A549 (cell line): ENCODE measurements at regions not wholly inside any gene's neighbourhood (a gene's known extent, or its start where the extent isn't known, plus 50 kb on each side); places are given as distances from the start of the nearest gene placed in this dataset.

Experiments used
- ATAC-seq, 2 experiments: fragments of 200-7000 bp in 1 of 2; fragments of >200 bp in 1 of 2; cut with Nextera tagmentation in 1 of 2; cut with Tn5 transposase in 1 of 2; 3 replicates each; pipeline versions ENCODE4 v1.8.0 to v1.9.1; 2018 to 2020; ENCODE audit warnings: mild to moderate bottlenecking in 1 of 2, moderate library complexity in 1 of 2
- CTCF ChIA-PET: fragments of 300-600 bp; sonication (Branson Sonifier 250); formaldehyde crosslinking; extraction: SDS; loops from one replicate; lab custom pipeline; 2021; ENCODE audit warnings: antibody characterized with exemption, inconsistent platforms; lab: Yijun Ruan, JAX
- POLR2A ChIA-PET: fragments of 350-600 bp; formaldehyde crosslinking; extraction: SDS; loops from one replicate; lab custom pipeline; 2021; ENCODE audit warnings: antibody characterized with exemption, inconsistent platforms; lab: Yijun Ruan, JAX
- DNase-seq, 2 experiments: peaks; one replicate each; pipeline versions ENCODE4 v3.0.0 to v3.0.0-alpha.2; 2011 to 2016; ENCODE audit warnings: low read depth in 1 of 2, low spot score in 1 of 2
- FAIRE-seq: peaks from 2 replicates; lab custom pipeline; 2011; peaks lifted over from hg19 to GRCh38; lab: Jason Lieb, UNC
- H3K27ac ChIP-seq, 2 experiments: fragments of >200 bp; sonication (Bioruptor Twin); formaldehyde crosslinking; 3 replicates each; pipeline ENCODE4 v1.5.1; 2016 to 2017
- H3K4me1 ChIP-seq: fragments of >200 bp; sonication (Bioruptor Twin); formaldehyde crosslinking; 3 replicates; pipeline ENCODE4 v1.6.1; 2016
- H3K4me2 ChIP-seq: fragments of >200 bp; sonication (Bioruptor Twin); formaldehyde crosslinking; 3 replicates; pipeline ENCODE4 v1.6.1; 2016
- H3K4me3 ChIP-seq: fragments of >200 bp; sonication (Bioruptor Twin); formaldehyde crosslinking; 3 replicates; pipeline ENCODE4 v1.5.1; 2016
- H3K9me3 ChIP-seq: fragments of >200 bp; sonication (Bioruptor Twin); formaldehyde crosslinking; 3 replicates; pipeline ENCODE4 v1.6.1; 2016
- BCL3 ChIP-seq: fragments of >200 bp; sonication (Bioruptor Twin); formaldehyde crosslinking; IDR thresholded peaks from 3 replicates; pipeline ENCODE4 v1.6.1; 2016
- BHLHE40 ChIP-seq: IDR thresholded peaks from 2 replicates; pipeline ENCODE4 v1.6.1; 2012; ENCODE audit warnings: low read depth, low read length, inconsistent platforms
- CEBPB ChIP-seq, 2 experiments: fragments of >200 bp in 1 of 2; sonication (Bioruptor Twin) in 1 of 2; formaldehyde crosslinking in 1 of 2; IDR thresholded peaks; 2 replicates each; pipeline ENCODE4 v1.6.1; 2012 to 2016
- CTCF ChIP-seq: fragments of >200 bp; sonication (Bioruptor Twin); formaldehyde crosslinking; IDR thresholded peaks from 3 replicates; pipeline ENCODE4 v1.5.1; 2016
- ESRRA ChIP-seq: fragments of 150-350 bp; IDR thresholded peaks from 2 replicates; pipeline ENCODE4 v1.6.1; 2014; ENCODE audit warnings: mild to moderate bottlenecking, low read length, borderline replicate concordance
- GATA3 ChIP-seq: IDR thresholded peaks from 2 replicates; pipeline ENCODE4 v1.6.1; 2012; ENCODE audit warnings: borderline replicate concordance
- HDAC2 ChIP-seq: fragments of 200-600 bp; sonication (generic); IDR thresholded peaks from 2 replicates; pipeline ENCODE4 v1.6.1; 2016
- KDM5A ChIP-seq: fragments of 200-600 bp; sonication (generic); IDR thresholded peaks from 2 replicates; pipeline ENCODE4 v1.6.1; 2016; ENCODE audit warnings: antibody characterized with exemption, mild to moderate bottlenecking
- MAFK ChIP-seq: fragments of 450-650 bp; IDR thresholded peaks from 2 replicates; pipeline ENCODE4 v1.6.1; 2014; ENCODE audit not compliant: partially characterized antibody
- MAX ChIP-seq: IDR thresholded peaks from 2 replicates; pipeline ENCODE4 v1.6.1; 2012
- NFE2L2 ChIP-seq: fragments of 150-350 bp; conservative IDR thresholded peaks from 2 replicates; pipeline ENCODE4 v1.6.1; 2014; ENCODE audit warnings: low read length
- RAD21 ChIP-seq, 2 experiments: fragments of >200 bp in 1 of 2; sonication (Bioruptor Twin) in 1 of 2; formaldehyde crosslinking in 1 of 2; IDR thresholded peaks in 1 of 2; conservative IDR thresholded peaks in 1 of 2; 2 replicates in 1 of 2; 3 replicates in 1 of 2; pipeline ENCODE4 v1.6.1; 2012 to 2018; ENCODE audit warnings: inconsistent platforms in 1 of 2
- SMC3 ChIP-seq: fragments of >200 bp; sonication (Bioruptor Twin); formaldehyde crosslinking; IDR thresholded peaks from 3 replicates; pipeline ENCODE4 v1.6.1; 2018; ENCODE audit warnings: inconsistent platforms
- SREBF2 ChIP-seq: fragments of 450-650 bp; IDR thresholded peaks from 2 replicates; pipeline ENCODE4 v1.6.1; 2014; ENCODE audit warnings: mild to moderate bottlenecking, moderate library complexity
- ZSCAN20 ChIP-seq: fragments of 250-450 bp; sonication (Bioruptor Pico); IDR thresholded peaks from 2 replicates; pipeline ENCODE4 v1.8.0; 2022; ENCODE audit warnings: mild to moderate bottlenecking, moderate library complexity
- WGBS: methylation state at CpG from one replicate; pipeline ENCODE4 v1.1.6; 2017; ENCODE audit errors: missing lambda C conversion rate; 5-methylcytosine and 5-hydroxymethylcytosine counted together

DNA sequence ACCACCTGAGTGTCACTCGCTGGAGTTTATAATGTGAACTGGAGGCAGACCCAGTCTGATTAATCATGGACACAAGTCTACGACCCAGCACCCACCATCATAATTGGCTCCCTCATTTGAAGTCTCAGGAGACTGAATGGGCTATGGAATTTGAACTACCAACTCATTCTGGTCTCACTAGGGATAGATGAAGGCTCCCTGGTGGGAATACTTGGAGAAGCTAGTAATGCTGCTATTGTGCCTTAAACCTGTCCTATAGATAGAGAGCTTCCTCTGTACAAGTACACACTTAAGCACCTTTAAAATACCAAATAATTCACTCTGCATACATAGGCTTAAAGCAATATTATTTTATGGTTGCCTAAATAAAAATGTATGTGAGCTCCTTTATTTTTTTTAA, 90.8 kb upstream of the SMARCAD1 start:
- H3K4me3 ChIP-seq, result no peak overlapping the region
- H3K9me3 ChIP-seq, result no peaks in the 10 kb centered on the region
- no peaks in the 10 kb centered on the region for H3K4me1 ChIP-seq
- DNase-seq, result no peak
- TF ChIP-seq NFE2L2 (no peak), GATA3 (no peak), BCL3 (no peak), MAX (no peak), BHLHE40 (no peak)
- 11% methylated on average over 2 of the region's 2 CpGs for WGBS
- no peak overlapping the region for H3K27ac ChIP-seq
- ATAC-seq, result no peak
- ChIA-PET POLR2A (no interaction called here), CTCF (no interaction called here)
- FAIRE-seq, result no peak
- H3K4me2 ChIP-seq, result no peak overlapping the region

- ATAC-seq (peak in 1 of 2 experiments; percentile 46; a peak in 1 of 6 replicates), DNase-seq (peak in 1 of 2 experiments; percentile 7), FAIRE-seq (no peak)
- CTCF ChIA-PET, result interaction anchor here (0.7 to 0.8 kb wide), 2 partner anchors 28 to 335 kb away, joined by 3 read pairs; no protein-coding TSS in a partner anchor
- no peak overlapping the region for H3K27ac ChIP-seq
- H3K4me3 ChIP-seq, result no peak overlapping the region
- H3K4me1 ChIP-seq, result no peaks in the 10 kb centered on the region
- TF ChIP-seq CTCF, result peak; percentile 21; the same call in 2 of the 3 replicates
- no peak for TF ChIP-seq MAFK
- peak in 1 of 2 experiments; percentile 28; a peak in 1 of 5 replicates for TF ChIP-seq RAD21 (conservative IDR thresholded peaks at IDR 0.05 in 1 of 2, IDR thresholded peaks at IDR 0.05 in 1 of 2)
- TF ChIP-seq HDAC2, result no peak
- no peaks in the 10 kb centered on the region for H3K9me3 ChIP-seq
- POLR2A ChIA-PET, result no interaction called here
- H3K4me2 ChIP-seq, result no peak overlapping the region
- 35% methylated on average over 4 of the region's 4 CpGs for WGBS
Observed at GRCh38 chr4:94126669-94127068, 81.0 kb upstream of the SMARCAD1 start.

DNA sequence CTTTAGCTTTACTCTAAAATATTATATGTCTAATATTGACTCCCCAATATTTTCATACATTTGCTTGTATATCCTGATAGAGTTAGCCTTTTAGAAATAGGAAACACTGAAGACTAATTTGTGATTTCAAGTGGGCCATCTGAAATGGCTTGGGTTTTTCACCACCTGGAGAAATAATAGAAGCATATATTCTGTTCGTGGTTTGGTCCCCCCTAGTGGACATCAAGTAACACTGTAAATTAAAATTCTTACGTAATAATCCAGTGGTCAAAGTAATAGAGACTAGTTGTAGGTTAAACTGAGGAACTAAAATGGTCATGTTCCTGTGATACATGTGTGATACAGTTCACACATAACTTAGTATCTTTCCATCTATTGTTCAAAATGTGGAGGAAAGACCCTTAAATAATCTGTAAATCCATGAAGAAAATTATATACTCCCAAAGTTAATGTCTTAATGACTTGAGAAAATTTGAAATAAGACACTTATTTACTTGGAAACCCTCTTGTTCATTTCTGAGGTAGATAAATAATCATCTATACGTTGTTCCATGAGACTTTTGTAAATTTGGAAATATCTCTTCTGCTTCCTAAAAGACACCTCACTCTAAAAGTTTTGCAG, 79.8 kb upstream of the SMARCAD1 start:
- FAIRE-seq, result no peak
- no peak overlapping the region for H3K4me2 ChIP-seq
- ATAC-seq, result peak in 1 of 2 experiments; percentile 72; a peak in 3 of 6 replicates
- H3K4me3 ChIP-seq, result no peak overlapping the region
- TF ChIP-seq CEBPB (IDR thresholded peaks at IDR 0.05) (peak; percentile 46 to 79; a peak in 3 of 4 replicates), RAD21 (conservative IDR thresholded peaks at IDR 0.05 in 1 of 2, IDR thresholded peaks at IDR 0.05 in 1 of 2) (peak; percentile 33 to 47; a peak in 3 of 5 replicates), CTCF (peak; percentile 53), MAX (no peak), SMC3 (peak; percentile 36; the same call in 1 of the 3 replicates), SREBF2 (no peak)
- POLR2A ChIA-PET, result no interaction called here
- CTCF ChIA-PET, result no interaction called here
- peak; percentile 21 to 49 for DNase-seq
- no peaks in the 10 kb centered on the region for H3K9me3 ChIP-seq
- H3K4me1 ChIP-seq, result no peaks in the 10 kb centered on the region
- WGBS, result under 1% methylated on average over 3 of the region's 3 CpGs
- no peak overlapping the region for H3K27ac ChIP-seq

DNA sequence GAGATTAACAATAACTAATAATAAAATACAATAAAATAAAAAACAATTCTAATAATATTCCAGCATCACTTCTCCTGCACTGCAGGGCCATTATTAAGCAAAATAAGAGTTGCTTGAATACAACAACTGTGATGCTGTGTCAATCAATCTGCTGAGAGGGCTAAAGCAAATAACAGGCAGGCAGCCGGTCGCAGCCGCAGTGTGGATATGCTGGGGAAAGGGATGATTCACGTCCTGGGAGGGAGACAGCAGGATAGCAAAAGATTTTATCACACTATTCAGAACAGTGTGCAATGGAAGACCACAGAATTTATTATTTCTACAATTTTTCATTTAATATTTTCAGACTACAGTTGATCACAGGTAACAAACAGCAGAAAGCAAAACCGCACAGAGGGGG, 76.5 kb upstream of the SMARCAD1 start:
- no peak for FAIRE-seq
- H3K4me1 ChIP-seq, result no peaks in the 10 kb centered on the region
- no peaks in the 10 kb centered on the region for H3K9me3 ChIP-seq
- no peak for DNase-seq
- H3K4me3 ChIP-seq, result no peak overlapping the region
- 32% methylated on average over 5 of the region's 5 CpGs for WGBS
- POLR2A ChIA-PET, result no interaction called here
- no peak for TF ChIP-seq ZSCAN20 (CRISPR knock-in tag)
- TF ChIP-seq MAFK, result no peak
- no peak for TF ChIP-seq ESRRA
- no peak for TF ChIP-seq KDM5A
- peak in 1 of 2 experiments; percentile 42; a peak in 2 of 6 replicates for ATAC-seq
- no peak overlapping the region for H3K4me2 ChIP-seq
- H3K27ac ChIP-seq, result no peak overlapping the region
- CTCF ChIA-PET, result no interaction called here
